HEK293 (cell line): ENCODE measurements at regions not wholly inside any gene's neighbourhood (a gene's known extent, or its start where the extent isn't known, plus 50 kb on each side); places are given as distances from the start of the nearest gene placed in this dataset.

Experiments
- CTCF ChIA-PET: fragments of 350-600 bp; formaldehyde crosslinking; extraction: SDS; loops from one replicate; lab custom pipeline; 2021; ENCODE audit warnings: antibody characterized with exemption; lab: Yijun Ruan, JAX
- POLR2A ChIA-PET: fragments of 300-600 bp; formaldehyde crosslinking; extraction: SDS; loops from one replicate; lab custom pipeline; 2020; ENCODE audit warnings: antibody characterized with exemption, inconsistent platforms; lab: Yijun Ruan, JAX
- H3K27ac ChIP-seq: fragments of 200-500 bp; sonication (Bioruptor generic); 2 replicates; pipeline ENCODE4 v1.5.1; 2014; ENCODE audit warnings: low read depth, low read length, control low read depth, inconsistent platforms; ENCODE audit errors: extremely low read depth
- H3K36me3 ChIP-seq, 2 experiments: fragments of 200-500 bp in 1 of 2; sonication (Bioruptor generic) in 1 of 2; 1 replicate in 1 of 2; 2 replicates in 1 of 2; pipeline ENCODE4 v1.5.1; 2014 to 2017; ENCODE audit warnings: inconsistent platforms in 2 of 2, low read length in 2 of 2; ENCODE audit not compliant: control insufficient read depth in 2 of 2, insufficient read depth in 1 of 2
- H3K4me1 ChIP-seq: fragments of 200-500 bp; sonication (Bioruptor generic); 2 replicates; pipeline ENCODE4 v1.5.1; 2014; ENCODE audit warnings: mild to moderate bottlenecking, low read length, inconsistent platforms; ENCODE audit not compliant: control insufficient read depth, insufficient read depth
- H3K4me3 ChIP-seq: 2 replicates; pipeline ENCODE4 v1.5.1; 2011; ENCODE audit warnings: low read depth, mild to moderate bottlenecking, control low read depth, low read length, moderate library complexity
- H3K9me3 ChIP-seq: fragments of 200-500 bp; sonication (Bioruptor generic); 2 replicates; pipeline ENCODE4 v1.5.1; 2014; ENCODE audit warnings: low read depth, low read length, inconsistent platforms; ENCODE audit not compliant: control insufficient read depth, insufficient read depth
- BCL11A ChIP-seq: fragments of 450-650 bp; formaldehyde crosslinking; IDR thresholded peaks from 2 replicates; pipeline ENCODE4 v1.5.1; 2016; ENCODE audit warnings: low read depth, missing biosample characterization, missing genetic modification characterization
- GLIS2 ChIP-seq: fragments of 450-650 bp; formaldehyde crosslinking; IDR thresholded peaks from 2 replicates; pipeline ENCODE4 v1.5.1; 2016; ENCODE audit warnings: missing biosample characterization, missing genetic modification characterization
- HOXC10 ChIP-seq: sonication (generic); formaldehyde crosslinking; IDR thresholded peaks from 2 replicates; pipeline ENCODE4 v1.8.1; 2023; ENCODE audit warnings: mild to moderate bottlenecking, missing genetic modification reagents
- MZF1 ChIP-seq: fragments of 450-650 bp; formaldehyde crosslinking; IDR thresholded peaks from 2 replicates; pipeline ENCODE4 v1.5.1; 2017; ENCODE audit warnings: missing biosample characterization, missing genetic modification characterization, borderline replicate concordance
- PBX3 ChIP-seq: sonication (generic); formaldehyde crosslinking; IDR thresholded peaks from 2 replicates; pipeline ENCODE4 v1.8.1; 2022; ENCODE audit warnings: mild to moderate bottlenecking, moderate library complexity, missing genetic modification reagents
- PRDM10 ChIP-seq: fragments of 450-650 bp; formaldehyde crosslinking; IDR thresholded peaks from 2 replicates; pipeline ENCODE4 v1.5.1; 2016; ENCODE audit warnings: missing biosample characterization, missing genetic modification characterization
- PRDM6 ChIP-seq: fragments of 450-650 bp; formaldehyde crosslinking; IDR thresholded peaks from 2 replicates; pipeline ENCODE4 v1.5.1; 2017; ENCODE audit warnings: missing biosample characterization, missing genetic modification characterization
- SALL2 ChIP-seq: fragments of 450-650 bp; formaldehyde crosslinking; IDR thresholded peaks from 2 replicates; pipeline ENCODE4 v1.5.0; 2017; ENCODE audit warnings: missing biosample characterization, mild to moderate bottlenecking, missing genetic modification characterization, borderline replicate concordance
- ZBTB21 ChIP-seq: fragments of 450-650 bp; formaldehyde crosslinking; IDR thresholded peaks from 2 replicates; pipeline ENCODE4 v1.5.1; 2017; ENCODE audit warnings: missing biosample characterization, missing genetic modification characterization
- ZNF132 ChIP-seq: fragments of 450-650 bp; formaldehyde crosslinking; IDR thresholded peaks from 2 replicates; pipeline ENCODE4 v1.5.1; 2017; ENCODE audit warnings: missing biosample characterization, missing genetic modification characterization, borderline replicate concordance
- ZNF214 ChIP-seq: fragments of 450-650 bp; formaldehyde crosslinking; IDR thresholded peaks from 2 replicates; pipeline ENCODE4 v1.5.1; 2017; ENCODE audit warnings: missing biosample characterization, mild to moderate bottlenecking, missing genetic modification characterization, borderline replicate concordance
- ZNF292 ChIP-seq: fragments of 450-650 bp; formaldehyde crosslinking; IDR thresholded peaks from 2 replicates; pipeline ENCODE4 v1.5.1; 2016; ENCODE audit warnings: low read depth, missing biosample characterization, missing genetic modification characterization, borderline replicate concordance
- ZNF394 ChIP-seq: fragments of 450-650 bp; formaldehyde crosslinking; IDR thresholded peaks from 2 replicates; pipeline ENCODE4 v1.5.1; 2016; ENCODE audit warnings: missing biosample characterization, missing genetic modification characterization, mild to moderate bottlenecking, moderate library complexity, borderline replicate concordance
- ZNF426 ChIP-seq: fragments of 450-650 bp; formaldehyde crosslinking; IDR thresholded peaks from 2 replicates; pipeline ENCODE4 v1.5.1; 2017; ENCODE audit warnings: missing biosample characterization, missing genetic modification characterization, mild to moderate bottlenecking, inconsistent platforms, moderate library complexity
- ZNF449 ChIP-seq: fragments of 450-650 bp; formaldehyde crosslinking; IDR thresholded peaks from 2 replicates; pipeline ENCODE4 v1.5.1; 2017; ENCODE audit warnings: missing biosample characterization, mild to moderate bottlenecking, missing genetic modification characterization, moderate library complexity
- ZNF529 ChIP-seq: fragments of 450-650 bp; formaldehyde crosslinking; IDR thresholded peaks from 2 replicates; pipeline ENCODE4 v1.5.1; 2017; ENCODE audit warnings: missing genetic modification characterization, missing biosample characterization; ENCODE audit not compliant: insufficient replicate concordance
- ZNF670 ChIP-seq: fragments of 450-650 bp; formaldehyde crosslinking; IDR thresholded peaks from 2 replicates; pipeline ENCODE4 v1.5.1; 2016; ENCODE audit warnings: missing biosample characterization, missing genetic modification characterization, low read depth
- ZSCAN23 ChIP-seq: fragments of 450-650 bp; formaldehyde crosslinking; IDR thresholded peaks from 2 replicates; pipeline ENCODE4 v1.5.1; 2016; ENCODE audit warnings: missing biosample characterization, missing genetic modification characterization
- TF ChIP-seq, protein P1 (sequence below): fragments of 450-650 bp; formaldehyde crosslinking; IDR thresholded peaks from 2 replicates; pipeline ENCODE4 v1.5.1; 2016; ENCODE audit warnings: missing biosample characterization, missing genetic modification characterization

- no peak overlapping the region for H3K4me3 ChIP-seq
- no peak overlapping the region for H3K27ac ChIP-seq
- TF ChIP-seq HOXC10 (CRISPR knock-in tag), result no peak
- no peak for TF ChIP-seq ZBTB21 (tag by site-specific recombination)
- TF ChIP-seq ZSCAN23 (tag by site-specific recombination), result no peak
- TF ChIP-seq ZNF394 (tag by site-specific recombination), result no peak
- TF ChIP-seq MZF1 (tag by site-specific recombination), result no peak
- TF ChIP-seq ZNF214, result no peak
- TF ChIP-seq, protein P1, sequence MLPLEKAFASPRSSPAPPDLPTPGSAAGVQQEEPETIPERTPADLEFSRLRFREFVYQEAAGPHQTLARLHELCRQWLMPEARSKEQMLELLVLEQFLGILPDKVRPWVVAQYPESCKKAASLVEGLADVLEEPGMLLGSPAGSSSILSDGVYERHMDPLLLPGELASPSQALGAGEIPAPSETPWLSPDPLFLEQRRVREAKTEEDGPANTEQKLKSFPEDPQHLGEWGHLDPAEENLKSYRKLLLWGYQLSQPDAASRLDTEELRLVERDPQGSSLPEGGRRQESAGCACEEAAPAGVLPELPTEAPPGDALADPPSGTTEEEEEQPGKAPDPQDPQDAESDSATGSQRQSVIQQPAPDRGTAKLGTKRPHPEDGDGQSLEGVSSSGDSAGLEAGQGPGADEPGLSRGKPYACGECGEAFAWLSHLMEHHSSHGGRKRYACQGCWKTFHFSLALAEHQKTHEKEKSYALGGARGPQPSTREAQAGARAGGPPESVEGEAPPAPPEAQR (tag by site-specific recombination), result no peak
- TF ChIP-seq ZNF426 (tag by site-specific recombination), result no peak
- no peak for TF ChIP-seq PRDM6 (tag by site-specific recombination)
- TF ChIP-seq, all 188 proteins: peak for 0
- ChIA-PET CTCF (interaction anchor here (0.6 kb wide), 1 partner anchor 230 kb away, joined by 3 read pairs; no protein-coding TSS in a partner anchor), POLR2A (no interaction called here)
- no peaks in the 10 kb centered on the region for H3K36me3 ChIP-seq
- H3K4me1 ChIP-seq, result no peaks in the 10 kb centered on the region
- H3K9me3 ChIP-seq, result no peaks in the 10 kb centered on the region
Observed at GRCh38 chr15:94792196-94792595, 560.8 kb downstream of the MCTP2 start.

DNA sequence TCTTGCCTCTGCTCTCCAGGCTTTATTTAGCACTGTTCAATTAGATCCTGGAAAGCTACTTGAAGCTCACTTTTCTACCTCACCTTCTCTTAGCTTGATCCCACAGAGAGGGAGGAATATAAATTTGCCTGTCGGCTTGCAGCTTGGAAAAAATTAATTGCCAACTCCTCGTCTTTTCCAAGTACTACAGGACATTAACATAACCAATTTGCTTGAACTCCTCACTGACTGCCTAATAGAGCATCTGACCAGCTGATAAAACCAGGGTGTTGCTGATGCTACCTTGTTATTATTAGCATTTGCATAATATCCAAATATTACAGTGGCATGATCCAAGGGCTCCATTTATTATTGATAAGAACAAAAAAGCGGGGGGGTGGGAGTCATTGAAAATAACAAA, 561.8 kb downstream of the MCTP2 start:
- H3K4me3 ChIP-seq, result no peak overlapping the region
- no peaks in the 10 kb centered on the region for H3K9me3 ChIP-seq
- TF ChIP-seq ZNF449 (no peak), GLIS2 (tag by site-specific recombination) (no peak), BCL11A (tag by site-specific recombination) (no peak), ZNF132 (tag by site-specific recombination) (no peak), SALL2 (tag by site-specific recombination) (no peak), ZNF529 (no peak), ZNF670 (no peak), ZNF292 (tag by site-specific recombination) (no peak), PBX3 (CRISPR knock-in tag) (no peak), PRDM10 (tag by site-specific recombination) (no peak)
- H3K4me1 ChIP-seq, result no peaks in the 10 kb centered on the region
- no peak overlapping the region for H3K27ac ChIP-seq
- CTCF ChIA-PET, result interaction anchor here (0.7 kb wide), 1 partner anchor 204 kb away, joined by 3 read pairs; no protein-coding TSS in a partner anchor
- H3K36me3 ChIP-seq, result no peaks in the 10 kb centered on the region
- POLR2A ChIA-PET, result no interaction called here
